ENCODE measurements at regions not wholly inside any gene's neighbourhood (a gene's known extent, or its start where the extent isn't known, plus 50 kb on each side); places are given as distances from the start of the nearest gene placed in this dataset.

DNA sequence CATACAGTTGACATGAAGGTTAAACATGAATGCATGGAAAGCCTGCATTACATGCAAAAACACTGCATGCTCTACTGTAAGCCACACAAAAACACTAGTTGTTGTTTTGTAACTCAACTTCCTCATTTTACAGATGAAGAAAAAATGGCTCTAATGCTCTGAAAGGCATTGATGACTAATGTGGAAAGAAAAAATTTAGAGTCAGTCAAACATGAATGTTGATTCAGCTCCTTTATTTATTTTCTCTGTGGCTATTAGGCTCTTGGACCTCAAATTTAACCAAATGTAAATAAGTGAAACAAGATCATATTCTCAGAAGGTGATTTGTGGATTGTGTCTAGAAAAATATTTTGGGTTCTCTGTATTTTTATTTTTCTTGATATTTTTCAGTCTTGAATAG, 336.7 kb upstream of the ZNF717 start:
- no peak for TF ChIP-seq ZNF175 (tag by site-specific recombination; IDR thresholded peaks at IDR 0.05)
- TF ChIP-seq ZNF423 (tag by site-specific recombination; IDR thresholded peaks at IDR 0.05), result no peak
- TF ChIP-seq, protein P1, sequence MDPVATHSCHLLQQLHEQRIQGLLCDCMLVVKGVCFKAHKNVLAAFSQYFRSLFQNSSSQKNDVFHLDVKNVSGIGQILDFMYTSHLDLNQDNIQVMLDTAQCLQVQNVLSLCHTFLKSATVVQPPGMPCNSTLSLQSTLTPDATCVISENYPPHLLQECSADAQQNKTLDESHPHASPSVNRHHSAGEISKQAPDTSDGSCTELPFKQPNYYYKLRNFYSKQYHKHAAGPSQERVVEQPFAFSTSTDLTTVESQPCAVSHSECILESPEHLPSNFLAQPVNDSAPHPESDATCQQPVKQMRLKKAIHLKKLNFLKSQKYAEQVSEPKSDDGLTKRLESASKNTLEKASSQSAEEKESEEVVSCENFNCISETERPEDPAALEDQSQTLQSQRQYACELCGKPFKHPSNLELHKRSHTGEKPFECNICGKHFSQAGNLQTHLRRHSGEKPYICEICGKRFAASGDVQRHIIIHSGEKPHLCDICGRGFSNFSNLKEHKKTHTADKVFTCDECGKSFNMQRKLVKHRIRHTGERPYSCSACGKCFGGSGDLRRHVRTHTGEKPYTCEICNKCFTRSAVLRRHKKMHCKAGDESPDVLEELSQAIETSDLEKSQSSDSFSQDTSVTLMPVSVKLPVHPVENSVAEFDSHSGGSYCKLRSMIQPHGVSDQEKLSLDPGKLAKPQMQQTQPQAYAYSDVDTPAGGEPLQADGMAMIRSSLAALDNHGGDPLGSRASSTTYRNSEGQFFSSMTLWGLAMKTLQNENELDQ (tag by site-specific recombination; IDR thresholded peaks at IDR 0.05; ENCODE audit: low read depth), result no peak
- no peak for TF ChIP-seq ZNF140 (tag by site-specific recombination; IDR thresholded peaks at IDR 0.05)
- no peak for TF ChIP-seq ZBTB20 (tag by site-specific recombination; IDR thresholded peaks at IDR 0.05)
- TF ChIP-seq, protein P2, sequence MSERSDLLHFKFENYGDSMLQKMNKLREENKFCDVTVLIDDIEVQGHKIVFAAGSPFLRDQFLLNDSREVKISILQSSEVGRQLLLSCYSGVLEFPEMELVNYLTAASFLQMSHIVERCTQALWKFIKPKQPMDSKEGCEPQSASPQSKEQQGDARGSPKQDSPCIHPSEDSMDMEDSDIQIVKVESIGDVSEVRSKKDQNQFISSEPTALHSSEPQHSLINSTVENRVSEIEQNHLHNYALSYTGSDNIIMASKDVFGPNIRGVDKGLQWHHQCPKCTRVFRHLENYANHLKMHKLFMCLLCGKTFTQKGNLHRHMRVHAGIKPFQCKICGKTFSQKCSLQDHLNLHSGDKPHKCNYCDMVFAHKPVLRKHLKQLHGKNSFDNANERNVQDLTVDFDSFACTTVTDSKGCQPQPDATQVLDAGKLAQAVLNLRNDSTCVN (tag by site-specific recombination; optimal IDR thresholded peaks at IDR 0.05), result no peak
- TF ChIP-seq, protein P3, sequence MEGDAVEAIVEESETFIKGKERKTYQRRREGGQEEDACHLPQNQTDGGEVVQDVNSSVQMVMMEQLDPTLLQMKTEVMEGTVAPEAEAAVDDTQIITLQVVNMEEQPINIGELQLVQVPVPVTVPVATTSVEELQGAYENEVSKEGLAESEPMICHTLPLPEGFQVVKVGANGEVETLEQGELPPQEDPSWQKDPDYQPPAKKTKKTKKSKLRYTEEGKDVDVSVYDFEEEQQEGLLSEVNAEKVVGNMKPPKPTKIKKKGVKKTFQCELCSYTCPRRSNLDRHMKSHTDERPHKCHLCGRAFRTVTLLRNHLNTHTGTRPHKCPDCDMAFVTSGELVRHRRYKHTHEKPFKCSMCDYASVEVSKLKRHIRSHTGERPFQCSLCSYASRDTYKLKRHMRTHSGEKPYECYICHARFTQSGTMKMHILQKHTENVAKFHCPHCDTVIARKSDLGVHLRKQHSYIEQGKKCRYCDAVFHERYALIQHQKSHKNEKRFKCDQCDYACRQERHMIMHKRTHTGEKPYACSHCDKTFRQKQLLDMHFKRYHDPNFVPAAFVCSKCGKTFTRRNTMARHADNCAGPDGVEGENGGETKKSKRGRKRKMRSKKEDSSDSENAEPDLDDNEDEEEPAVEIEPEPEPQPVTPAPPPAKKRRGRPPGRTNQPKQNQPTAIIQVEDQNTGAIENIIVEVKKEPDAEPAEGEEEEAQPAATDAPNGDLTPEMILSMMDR (tag by site-specific recombination; IDR thresholded peaks at IDR 0.05), result no peak
- TF ChIP-seq, protein P4, sequence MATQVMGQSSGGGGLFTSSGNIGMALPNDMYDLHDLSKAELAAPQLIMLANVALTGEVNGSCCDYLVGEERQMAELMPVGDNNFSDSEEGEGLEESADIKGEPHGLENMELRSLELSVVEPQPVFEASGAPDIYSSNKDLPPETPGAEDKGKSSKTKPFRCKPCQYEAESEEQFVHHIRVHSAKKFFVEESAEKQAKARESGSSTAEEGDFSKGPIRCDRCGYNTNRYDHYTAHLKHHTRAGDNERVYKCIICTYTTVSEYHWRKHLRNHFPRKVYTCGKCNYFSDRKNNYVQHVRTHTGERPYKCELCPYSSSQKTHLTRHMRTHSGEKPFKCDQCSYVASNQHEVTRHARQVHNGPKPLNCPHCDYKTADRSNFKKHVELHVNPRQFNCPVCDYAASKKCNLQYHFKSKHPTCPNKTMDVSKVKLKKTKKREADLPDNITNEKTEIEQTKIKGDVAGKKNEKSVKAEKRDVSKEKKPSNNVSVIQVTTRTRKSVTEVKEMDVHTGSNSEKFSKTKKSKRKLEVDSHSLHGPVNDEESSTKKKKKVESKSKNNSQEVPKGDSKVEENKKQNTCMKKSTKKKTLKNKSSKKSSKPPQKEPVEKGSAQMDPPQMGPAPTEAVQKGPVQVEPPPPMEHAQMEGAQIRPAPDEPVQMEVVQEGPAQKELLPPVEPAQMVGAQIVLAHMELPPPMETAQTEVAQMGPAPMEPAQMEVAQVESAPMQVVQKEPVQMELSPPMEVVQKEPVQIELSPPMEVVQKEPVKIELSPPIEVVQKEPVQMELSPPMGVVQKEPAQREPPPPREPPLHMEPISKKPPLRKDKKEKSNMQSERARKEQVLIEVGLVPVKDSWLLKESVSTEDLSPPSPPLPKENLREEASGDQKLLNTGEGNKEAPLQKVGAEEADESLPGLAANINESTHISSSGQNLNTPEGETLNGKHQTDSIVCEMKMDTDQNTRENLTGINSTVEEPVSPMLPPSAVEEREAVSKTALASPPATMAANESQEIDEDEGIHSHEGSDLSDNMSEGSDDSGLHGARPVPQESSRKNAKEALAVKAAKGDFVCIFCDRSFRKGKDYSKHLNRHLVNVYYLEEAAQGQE (tag by site-specific recombination; IDR thresholded peaks at IDR 0.05), result no peak
- TF ChIP-seq ZNF214 (tag by site-specific recombination; IDR thresholded peaks at IDR 0.05; ENCODE audit: borderline replicate concordance), result no peak
- TF ChIP-seq ZNF302 (tag by site-specific recombination; IDR thresholded peaks at IDR 0.05; ENCODE audit: low read depth), result no peak
- no peak for TF ChIP-seq ZNF274 (IDR thresholded peaks at IDR 0.05; ENCODE audit: low read length)
- TF ChIP-seq ZNF274 (tag by site-specific recombination; IDR thresholded peaks at IDR 0.05; ENCODE audit: borderline replicate concordance), result no peak
- TF ChIP-seq, protein P5, sequence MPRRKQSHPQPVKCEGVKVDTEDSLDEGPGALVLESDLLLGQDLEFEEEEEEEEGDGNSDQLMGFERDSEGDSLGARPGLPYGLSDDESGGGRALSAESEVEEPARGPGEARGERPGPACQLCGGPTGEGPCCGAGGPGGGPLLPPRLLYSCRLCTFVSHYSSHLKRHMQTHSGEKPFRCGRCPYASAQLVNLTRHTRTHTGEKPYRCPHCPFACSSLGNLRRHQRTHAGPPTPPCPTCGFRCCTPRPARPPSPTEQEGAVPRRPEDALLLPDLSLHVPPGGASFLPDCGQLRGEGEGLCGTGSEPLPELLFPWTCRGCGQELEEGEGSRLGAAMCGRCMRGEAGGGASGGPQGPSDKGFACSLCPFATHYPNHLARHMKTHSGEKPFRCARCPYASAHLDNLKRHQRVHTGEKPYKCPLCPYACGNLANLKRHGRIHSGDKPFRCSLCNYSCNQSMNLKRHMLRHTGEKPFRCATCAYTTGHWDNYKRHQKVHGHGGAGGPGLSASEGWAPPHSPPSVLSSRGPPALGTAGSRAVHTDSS (tag by site-specific recombination; IDR thresholded peaks at IDR 0.05), result no peak
